SW 1271 (cell line): ENCODE measurements at regions not wholly inside any gene's neighbourhood (a gene's known extent, or its start where the extent isn't known, plus 50 kb on each side); places are given as distances from the start of the nearest gene placed in this dataset.

Source experiments
- DNase-seq, 2 experiments: peaks; one replicate each; lab custom pipeline; 2025; lab: John Stamatoyannopoulos, UW

DNA sequence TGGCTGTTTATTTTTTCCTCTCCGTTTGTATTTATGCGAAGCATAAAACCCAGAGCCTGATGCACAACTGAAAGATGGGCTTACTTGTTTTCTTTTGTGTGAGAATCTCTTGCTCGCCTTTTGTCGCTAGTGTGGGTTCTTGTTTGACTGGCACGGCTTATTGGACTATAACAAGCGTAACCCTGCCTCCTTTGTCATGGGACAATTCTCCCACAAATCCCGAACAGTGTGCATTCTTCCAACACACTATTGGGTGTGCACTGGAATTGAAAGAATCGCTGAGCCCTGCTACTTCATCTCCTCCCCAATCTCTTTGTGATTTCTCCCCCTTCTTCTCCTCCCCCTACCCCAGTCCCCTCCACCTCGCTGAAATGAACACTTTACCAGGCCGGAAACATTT lies 110.8 kb downstream of the ZIC5 start:
- DNase-seq = no peak

DNA sequence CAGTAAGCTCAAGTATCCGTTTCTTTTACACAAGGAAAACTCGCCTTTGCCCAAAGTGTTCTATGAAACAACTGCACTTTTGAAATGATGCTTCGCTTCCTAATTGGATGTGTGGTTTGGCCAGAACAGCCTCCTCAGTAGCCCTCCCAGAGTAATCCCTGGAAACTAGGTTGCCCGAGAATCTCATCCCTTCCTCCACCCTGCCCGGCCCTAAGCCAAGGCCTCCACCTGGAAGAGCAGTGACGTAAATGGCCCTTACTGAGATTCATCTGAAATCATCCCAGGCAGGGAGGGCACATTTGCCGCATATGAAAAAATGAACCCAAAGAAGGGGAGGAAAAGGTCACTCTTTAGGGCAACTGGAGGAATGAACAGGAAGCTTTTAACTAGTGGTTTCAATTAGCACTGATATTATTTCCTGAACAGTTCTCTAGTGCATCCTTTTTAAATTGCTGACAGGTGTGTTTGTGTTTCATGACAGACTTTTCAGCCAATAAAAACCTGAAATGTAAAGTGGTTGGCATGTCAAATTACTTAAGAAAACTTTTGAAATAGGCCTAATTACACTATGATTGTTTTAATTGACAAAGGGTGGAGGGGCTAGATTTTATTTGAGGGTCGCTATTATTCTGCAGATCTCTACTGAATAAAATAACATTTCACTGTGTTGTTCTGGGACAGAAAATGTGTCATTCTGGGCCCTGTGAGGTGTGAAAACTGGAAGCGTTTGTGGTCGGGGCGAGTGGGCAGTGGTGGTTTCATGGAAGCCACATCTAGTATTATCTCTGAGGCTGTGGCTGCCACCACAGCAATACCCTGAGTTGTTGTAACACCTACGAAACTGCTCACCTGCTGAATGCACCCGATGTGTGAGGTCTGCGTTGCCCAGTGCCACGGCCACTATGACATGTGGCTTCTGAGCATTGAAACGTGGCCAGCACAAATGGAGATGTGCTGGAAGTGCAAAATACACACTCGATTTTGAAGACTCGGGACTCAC lies 112.1 kb downstream of the ZIC5 start:
- no peak for DNase-seq

DNA sequence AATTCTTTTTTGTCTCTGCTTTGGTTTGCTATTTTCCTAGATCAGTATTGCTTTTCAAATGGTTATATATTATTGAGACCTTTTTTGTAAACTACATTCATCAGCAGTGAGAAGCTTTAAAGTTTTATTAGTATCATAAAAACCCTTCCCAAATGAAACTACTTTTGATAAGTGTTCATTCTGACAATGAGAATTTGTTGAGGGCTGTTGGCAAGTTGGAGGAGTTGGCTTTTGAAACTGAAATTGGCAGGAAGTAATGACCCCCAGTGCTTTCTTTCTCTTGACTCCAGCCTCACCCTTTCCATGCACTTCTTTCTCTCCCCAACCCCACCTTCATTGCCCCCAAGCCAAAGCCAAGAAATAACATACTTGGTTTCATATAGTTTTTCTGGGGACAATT lies 113.8 kb downstream of the ZIC5 start:
- DNase-seq = no peak

DNA sequence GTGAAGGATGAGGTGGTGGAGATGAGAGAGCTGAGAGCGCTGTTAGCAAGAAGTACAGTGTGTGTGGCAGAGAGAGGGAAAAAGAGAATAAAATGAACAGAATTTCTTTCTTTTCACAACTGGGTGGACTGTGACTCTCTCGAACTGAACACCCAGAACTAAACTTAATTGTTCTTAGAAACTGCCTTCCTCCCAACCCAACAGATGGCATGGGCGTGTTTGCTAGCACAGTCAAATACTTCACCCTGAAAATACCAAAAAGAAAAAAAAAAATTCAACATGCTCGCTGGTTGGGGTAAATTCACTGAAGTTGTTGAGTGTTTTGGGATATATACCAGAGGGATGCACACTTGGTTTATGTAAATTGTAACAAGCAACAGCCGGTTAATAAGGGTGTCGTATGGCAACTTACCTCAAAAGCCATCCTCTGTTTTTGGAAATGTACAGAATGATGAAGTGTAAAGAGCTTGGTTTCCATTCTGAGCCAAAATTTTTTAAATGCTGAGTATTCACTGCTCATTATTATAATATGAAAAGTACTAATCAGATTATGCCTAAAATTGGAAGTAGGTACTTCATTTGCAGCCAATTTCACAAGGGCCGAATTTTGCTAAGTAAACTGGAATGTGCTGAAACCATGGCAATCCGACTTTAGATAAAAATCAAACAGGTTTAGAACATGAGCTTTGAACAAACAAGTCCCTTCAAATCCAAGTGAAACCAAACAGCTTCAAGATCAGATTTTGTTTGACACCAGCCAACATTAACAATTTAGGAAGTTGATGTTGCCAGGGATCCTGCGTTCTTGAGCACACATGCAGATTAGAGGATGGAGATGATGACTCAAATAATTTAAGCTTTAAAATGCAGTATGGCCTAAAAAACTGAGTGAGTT lies 115.8 kb downstream of the ZIC5 start:
- DNase-seq = no peak

DNA sequence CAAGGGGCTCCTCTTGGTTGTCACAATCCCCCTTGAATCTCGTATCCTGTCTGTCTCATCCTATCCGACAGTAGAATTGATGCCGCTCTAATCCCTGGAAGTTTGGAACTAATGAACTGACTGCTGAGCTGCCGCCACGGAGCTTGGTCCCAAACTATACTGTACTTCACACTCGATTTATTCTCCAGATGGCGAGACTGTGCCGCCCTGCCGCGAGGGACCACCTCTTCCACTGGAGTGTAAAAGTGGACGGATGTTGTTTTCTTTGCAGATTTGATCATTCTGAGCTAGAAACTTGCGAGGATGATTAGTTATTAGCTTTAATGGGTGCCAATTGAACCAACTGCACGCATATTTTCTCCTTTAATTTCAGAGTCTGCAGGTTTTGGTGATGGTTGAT lies 117.2 kb downstream of the ZIC5 start:
- no peak for DNase-seq

DNA sequence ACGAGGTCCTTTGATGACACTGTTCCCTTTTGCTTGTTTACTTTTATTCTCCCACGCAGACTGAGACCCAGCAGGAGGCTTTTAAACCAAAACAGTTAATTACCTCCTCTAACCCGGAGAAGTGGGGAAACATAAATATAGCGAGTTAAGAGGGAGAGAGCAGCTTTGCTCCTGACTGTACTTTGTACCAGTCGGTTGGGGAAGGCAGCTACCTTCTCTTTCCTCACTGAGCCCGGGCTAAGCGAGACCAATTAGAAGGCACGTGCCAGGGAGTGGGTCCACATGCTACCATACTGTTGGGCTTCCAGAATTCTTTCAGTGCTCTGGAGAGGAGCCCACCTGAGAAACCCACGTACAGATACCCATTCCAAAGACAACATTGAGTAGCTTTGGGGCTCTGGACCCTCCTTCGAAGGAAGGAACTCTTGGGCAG lies 124.2 kb downstream of the ZIC5 start:
- no peak for DNase-seq

DNA sequence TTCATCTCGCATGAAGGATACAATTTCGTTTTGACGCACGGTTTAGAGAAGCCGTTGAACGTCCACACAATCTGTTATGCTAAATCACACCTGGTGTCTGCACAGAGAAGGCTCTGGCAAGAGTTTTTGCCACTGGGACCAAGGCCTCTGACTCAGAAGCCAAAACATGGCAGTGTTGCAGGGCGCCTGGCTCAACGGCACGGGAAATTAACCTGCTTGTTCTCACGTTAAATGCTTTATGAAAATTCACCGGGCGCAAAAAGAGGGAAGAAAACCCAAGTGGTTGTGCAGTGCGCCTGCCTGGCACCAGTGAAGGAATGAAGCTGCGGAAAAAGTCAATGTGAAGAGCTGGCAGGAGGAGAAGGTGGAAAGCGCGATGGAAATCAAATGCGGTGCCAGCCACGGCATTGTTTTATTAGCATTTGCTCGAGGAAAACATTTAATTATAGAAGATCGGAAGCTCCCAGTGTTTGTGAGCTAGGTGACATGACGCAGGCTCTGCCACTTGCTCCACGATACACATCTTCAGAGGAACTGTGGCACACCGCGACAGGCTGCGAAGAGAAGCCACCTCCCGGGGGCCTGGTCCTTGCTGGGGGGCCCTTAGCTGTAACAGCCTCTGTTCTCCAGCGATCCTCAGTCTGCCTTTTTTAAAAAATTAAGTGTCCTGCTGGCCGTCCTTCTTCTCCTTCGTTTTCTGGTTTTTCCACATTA lies 126.2 kb downstream of the ZIC5 start:
- no peak for DNase-seq

DNA sequence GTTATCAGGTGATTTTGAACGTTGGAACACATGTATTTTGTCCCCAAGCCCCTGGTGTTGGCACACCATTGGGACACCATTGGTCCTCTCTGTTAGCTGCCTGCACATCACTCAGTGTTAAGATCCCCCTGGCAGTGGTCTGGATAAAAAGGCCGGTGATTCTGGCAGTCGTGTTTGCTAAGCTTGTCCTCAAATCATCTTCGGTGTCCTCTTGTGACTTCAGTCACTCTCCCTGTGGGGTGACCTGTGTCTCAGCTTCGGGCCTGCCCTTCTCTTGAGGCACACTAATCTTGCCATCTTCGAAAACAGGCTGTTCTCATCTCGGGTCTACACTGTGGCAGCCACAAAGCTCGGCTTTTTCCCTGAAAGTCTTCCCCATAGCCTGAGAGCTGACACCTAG lies 127.1 kb downstream of the ZIC5 start:
- DNase-seq = no peak

DNA sequence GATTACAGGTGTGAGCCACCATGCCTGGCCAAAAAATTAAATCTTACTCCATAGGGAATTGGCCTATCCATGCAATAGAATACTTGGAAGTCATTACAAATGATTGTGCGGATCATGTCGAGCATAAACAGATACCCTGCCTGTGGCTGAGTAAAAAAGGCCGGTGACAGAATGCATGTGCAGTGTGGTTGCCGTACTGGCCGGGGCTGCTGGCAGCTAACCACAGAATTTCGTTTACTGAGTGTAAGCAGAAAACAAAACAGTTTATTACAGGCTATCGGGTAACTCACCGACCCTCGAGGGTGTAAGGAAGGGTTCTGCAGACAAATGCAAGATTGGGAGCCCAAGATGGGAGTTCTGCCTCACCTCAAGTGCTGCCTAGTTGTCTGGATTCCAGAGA lies 127.7 kb downstream of the ZIC5 start:
- DNase-seq = no peak

DNA sequence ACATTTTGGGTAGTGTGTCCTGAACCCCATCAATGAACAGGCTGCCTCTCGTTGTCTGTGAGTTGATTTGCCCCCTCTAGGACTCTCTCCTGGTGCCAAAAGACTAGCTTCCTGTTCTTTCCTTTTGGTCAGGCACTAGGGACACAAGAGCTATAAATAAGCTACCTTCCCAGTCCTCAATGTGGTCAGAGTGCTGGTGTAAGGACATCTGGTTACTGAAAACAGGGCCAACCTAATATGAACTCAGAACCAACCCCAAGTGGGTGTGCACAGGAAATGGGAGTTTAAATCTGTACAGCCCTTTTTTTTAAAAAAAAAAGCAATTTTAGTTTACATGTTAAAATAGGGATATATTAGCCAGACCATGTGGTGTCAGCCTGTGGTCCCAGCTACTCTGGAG lies 129.2 kb downstream of the ZIC5 start:
- no peak for DNase-seq

DNA sequence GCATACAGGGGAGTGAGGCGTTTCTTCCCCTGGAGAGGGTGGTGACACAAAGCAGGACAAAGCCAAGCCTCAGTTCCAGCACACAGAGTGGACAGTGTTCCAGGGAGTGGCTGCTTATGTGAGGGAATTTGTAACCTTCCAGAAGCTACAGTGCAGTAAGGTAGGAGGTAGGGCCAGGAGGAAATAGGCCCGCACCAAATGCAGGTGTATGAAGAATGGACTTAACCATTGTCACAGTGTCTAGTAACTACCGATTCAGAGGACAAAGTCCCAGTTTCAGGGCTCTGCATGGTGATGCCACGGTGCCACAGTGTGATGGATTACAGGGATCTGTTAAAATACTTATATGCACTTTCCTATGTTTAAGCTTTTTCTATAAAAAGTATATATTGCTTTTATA lies 135.3 kb downstream of the ZIC5 start:
- no peak for DNase-seq

DNA sequence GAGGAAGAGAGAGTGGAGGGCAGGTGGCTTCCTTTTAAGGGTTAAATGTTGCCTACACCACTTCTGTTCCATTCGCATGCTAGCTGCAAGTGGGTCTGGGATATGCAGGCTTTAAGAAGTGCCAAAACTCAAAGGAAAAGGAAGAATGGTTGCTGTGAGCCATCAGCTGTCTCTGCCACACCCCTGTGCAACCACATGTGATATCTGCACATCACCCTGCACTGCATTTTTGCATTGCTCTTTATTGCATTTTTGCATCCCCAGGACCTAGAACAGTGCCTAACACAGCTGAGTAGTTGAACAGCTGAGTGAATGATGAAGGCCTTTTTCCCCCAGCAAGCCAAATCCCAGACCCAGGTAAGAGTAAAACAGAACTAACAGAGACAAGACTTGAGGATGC lies 136.1 kb downstream of the ZIC5 start:
- DNase-seq = no peak

DNA sequence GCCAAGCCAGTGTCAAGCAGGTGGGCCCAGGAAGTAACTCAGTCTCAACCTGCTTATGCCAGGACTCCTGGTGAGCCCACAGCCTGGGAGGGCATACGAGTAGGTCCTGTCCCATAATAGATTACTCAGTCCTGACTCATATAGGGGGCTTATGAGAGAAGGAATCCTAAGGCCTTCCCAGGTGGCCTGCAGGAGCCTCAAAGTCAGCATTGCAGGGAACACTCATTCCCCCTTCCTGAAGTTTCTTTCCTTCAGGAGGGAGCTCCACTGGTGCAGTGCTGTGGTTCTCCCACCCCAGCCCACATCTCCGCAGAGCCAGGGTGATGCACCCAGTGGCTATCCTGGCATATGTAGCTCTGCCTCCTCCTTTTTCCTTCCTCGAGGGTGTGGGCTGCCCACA lies 137.3 kb downstream of the ZIC5 start:
- DNase-seq = no peak

DNA sequence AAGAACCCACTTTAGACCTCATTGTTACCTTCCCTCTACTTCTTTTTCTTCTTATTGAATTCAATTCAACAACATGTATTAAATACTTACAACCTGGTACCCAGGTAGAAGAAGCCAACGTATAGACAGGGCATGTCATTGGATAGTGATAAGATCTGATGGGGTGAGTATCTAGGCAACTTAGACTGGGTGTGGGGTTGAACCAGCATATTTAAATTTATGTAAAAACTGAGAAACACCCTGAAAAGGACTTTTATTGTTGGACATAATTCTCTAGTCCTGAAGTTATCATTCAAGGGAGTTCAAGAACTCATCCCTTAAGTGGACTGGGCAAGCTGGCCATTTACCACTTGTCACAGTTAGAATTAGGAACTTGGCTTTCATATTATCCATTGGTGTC lies 139.2 kb downstream of the ZIC5 start:
- DNase-seq = no peak

DNA sequence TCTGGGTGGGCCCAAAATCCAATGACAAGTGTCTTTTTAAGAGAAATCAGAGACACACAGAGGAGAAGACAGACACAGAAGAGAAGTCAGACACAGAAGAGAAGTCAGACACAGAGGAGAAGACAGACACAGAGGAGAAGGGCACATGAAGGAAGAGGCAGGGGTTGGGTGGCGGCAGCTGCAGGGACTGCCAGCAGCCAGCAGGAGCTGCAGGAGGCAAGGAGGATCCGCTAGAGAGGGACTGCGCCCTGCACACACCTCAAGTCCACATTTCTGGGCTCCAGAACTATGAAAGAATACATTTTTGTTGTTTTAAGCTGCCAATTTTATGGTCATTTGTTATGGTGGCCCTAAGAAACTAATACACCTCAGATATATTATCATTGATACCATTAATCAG lies 140.6 kb downstream of the ZIC5 start:
- DNase-seq = no peak

DNA sequence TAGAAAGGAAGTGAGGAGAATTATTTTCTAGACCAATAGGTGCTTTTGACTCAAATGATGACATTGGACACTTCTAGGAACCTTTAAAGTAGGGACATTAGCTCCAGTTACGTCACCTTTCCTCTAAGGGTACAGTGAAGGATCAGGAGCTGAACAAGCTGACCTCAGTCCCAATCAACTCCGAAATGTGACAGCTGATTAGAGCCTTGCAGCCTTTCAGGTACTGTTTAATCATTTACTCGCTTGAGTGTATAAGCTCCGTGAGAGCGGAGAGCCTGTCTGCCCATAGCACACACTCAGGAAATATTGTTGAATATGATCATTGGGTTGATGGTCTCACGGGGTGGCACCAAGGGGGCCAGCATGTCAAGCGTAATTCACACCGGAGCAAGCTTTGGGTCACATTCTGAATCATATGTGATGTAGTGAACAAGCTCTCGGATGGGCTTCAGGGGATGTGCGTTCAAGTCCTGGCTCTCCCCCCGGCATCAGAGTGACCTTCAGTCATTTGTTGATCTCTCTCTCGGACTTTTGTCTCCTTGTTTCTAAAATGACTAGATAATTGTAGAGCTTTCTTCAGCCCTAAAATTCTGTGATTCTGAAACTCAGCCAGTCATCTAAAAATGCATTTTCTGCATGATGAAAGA lies 141.9 kb downstream of the ZIC5 start:
- no peak for DNase-seq

DNA sequence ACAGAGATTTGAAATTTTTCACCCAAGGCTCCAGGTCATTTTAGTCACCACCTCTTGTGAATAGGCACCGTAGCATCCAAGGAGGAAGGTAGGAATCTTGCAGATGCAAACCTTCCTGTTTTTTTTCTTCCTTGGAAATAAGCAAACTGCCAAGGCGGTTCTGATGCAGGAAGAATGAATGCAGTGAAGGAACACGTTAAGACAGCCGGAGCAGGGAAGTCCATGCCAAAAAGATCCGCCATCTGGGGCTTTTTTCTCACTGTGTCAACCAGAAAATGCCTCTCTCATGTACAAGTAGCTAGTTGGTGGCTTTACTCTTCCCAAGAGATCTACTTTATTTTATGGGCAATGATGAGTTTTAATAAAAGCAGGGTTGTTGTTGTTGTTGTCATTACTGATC lies 142.4 kb downstream of the ZIC5 start:
- DNase-seq = no peak

DNA sequence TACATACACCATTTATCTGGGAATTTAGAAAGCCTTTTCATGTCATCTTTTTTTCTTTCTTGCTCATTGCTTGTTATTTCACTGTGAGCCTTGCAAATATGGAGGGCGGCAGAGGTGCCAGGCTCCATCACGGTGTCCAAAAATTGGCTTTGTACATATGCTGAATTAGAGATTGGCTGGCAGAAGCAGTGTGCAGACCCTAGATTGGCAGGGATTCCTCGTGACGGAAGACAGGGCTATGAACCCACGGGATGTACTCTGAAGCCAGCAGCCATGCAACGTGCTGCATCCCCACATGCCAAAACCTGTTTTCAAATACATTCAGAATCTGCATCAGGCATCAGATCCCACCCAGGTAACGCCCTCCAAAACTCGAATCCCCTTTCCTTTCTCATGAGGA lies 142.8 kb downstream of the ZIC5 start:
- DNase-seq = no peak

DNA sequence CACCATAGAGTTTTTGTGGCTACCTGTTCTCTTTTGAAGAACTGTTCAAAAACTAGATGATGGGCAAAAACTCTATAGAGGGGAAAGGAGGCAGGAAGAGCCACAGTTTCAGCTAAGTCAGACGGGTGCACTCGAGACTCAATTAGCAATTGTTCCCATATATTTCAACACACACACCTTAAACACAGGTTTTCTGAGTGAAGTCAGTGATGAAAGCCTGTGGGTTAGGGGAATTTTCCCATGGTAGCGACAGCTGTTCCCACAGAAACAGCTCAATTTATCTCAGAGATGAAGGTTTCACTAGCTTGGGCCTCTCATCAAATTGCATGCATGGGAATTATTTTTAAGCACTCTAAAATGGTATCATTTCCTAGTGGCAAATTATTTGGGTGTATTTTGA lies 143.4 kb downstream of the ZIC5 start:
- no peak for DNase-seq

DNA sequence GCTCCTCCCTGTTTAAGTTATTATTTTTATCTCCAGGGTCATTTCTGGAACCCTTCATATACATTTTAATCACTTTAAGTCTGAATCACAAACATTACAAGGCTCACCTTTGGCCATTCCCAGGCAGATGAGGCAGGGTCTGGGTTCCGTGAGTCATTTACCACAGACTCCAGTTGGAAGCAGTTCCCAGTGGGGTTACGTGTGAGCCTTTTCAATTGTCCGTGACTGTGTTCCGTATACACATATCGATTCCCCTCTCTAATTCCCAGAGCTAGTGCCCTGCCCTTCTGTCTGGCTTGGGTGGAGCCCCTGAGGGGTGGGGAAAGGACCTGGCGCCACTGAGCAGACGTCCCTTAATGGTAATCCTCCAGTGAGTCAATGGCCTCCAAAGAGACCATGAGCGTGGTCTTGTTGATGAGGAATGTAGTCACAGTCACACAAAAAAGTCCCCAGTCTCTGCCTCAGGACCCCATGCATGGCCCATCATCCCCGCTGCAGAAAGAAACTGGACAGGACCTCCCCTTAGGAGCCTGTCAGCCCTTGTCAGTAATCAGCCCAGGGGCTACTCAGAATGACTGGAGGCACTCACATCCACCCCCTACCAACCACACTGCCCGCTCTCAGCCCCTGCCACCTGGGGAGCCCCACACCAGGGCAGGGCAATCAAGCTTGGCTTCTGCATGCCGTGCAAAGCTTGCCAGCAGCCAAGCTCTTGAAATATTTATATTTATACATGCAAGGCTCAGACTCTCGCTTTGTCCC lies 144.4 kb downstream of the ZIC5 start:
- DNase-seq = no peak

DNA sequence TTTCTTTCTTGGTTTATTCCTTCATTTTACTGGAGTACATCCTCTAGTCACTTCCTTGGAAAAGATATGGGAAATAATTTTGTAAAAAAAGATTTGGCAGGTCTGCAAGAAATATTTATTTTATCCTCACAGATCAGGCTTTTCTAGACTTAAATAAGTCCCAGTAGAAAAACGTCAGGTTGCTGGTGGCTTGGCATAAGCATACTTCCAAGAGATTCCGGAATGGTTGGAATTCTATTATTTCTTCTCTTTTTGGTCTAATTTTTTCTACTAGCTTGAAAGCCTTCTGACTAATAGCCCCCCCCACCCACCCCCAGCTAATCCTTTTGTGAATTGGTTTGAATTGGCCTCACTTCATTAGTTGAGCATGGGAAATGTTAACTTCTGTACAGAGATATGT lies 147.6 kb downstream of the ZIC5 start:
- no peak for DNase-seq
